C1 segment of cervical spinal cord (tissue), 14 donors: ENCODE measurements at regions not wholly inside any gene's neighbourhood (a gene's known extent, or its start where the extent isn't known, plus 50 kb on each side); places are given as distances from the start of the nearest gene placed in this dataset.

Experiments
- DNase-seq, 14 donors: peaks; one replicate each; lab custom pipeline; 2025; lab: John Stamatoyannopoulos, UW

DNA sequence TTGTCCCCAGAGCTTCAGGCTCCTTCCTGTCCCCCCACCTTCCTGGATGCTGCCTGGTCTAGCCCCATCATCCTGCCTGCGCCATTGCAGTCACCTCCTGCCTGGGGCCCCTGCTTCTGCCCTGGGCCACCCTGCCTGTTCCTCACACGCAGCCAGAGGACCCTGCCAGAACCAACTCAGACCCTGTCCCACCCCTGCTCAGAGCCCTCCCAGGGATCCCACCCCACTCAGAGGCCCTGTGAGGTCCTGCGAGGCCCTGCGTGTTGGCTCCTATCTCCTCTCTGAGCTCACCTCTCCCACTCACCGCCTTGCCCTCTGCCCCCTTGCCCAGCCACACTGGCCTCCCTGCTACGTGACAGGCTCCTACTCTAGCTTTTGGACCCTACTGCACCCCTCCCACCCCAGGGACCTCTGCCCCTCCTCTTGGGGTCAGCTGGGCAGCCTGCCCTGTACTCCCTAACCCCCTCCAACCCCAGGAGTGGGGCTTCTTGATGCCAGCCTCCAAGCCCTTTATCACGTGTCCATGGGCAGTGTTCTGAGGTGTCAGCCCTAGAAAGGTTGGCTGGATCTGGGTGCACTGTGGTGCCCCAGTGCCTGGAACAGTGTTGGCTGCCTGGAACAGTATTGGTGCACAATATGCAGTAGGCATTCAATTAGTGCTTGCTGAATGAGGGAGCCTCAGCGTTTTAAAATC, 68.3 kb downstream of the CEBPB start:
- DNase-seq = no peak

- no peak for DNase-seq
These were observed 69.3 kb downstream of the CEBPB start for GRCh38 chr20:50259705-50260478.

DNA sequence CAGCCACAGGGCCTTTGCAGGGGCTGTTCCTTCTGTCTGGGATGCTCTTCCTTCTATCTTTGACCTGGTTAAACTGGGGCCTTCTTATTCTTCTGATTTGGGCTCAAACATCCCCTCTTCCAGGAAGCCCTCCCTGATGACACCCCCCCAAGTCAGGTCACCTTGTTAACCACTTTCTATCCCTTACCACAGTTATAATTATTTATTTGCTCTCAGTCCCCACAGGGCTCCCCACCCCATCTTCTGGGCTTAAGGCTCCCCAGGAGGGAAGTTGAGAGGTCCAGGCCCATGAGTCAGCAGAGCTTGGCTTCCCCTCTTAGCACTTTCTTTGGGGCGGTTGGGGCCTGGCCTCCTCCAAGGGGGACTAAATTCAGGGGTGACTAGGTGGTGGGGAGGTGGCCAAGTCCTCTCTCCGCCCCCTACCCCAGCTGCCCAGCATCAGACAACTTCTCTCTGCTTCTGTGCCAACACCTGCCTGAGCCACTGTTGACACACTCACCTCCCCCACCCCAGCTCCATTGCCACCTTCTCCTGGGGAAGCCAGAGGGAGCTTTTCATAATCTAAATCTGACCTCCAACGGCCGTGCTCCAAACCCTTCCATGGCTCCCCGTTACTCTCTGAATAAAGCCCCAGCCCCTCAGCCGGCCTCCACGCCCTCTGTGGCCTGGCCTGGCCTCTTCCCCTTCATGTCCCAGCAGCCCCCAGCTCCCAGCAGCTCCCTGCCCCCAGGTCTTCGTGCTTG, 70.0 kb downstream of the CEBPB start:
- no peak for DNase-seq

GRCh38 chr20:50261471-50262212, 71.0 kb downstream of the CEBPB start:
- no peak for DNase-seq

GRCh38 chr20:50263831-50264230, 73.2 kb downstream of the CEBPB start:
- no peak for DNase-seq

DNA sequence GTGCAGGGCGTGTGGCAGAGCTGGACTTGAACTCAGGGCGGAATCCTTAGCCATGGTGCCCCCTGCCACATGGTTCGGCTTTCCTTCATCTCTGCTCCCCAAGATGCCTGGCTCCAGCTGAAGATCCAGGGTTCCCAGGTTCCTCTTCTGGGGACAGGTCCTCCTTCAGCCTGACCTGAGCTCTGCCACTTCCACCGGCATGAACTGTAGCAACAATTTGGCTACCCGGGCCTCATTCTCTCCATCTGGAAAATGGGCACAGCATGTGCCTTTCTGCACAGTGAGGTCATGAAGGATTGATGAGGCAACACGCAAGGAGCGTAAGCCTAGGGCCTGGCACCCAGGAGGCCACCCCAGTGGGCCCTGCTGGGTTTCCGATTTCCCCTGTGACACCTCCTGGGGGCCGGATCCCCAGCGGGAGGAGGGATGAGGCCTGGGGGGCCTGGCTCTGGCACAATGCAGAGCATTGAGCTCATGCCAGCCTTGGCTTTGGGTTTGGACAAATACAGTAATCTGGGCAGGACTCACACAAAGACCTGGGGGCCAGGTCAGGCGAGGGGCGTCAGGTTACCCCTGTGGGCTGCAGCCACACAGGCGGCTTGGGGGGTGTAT, 74.0 kb downstream of the CEBPB start:
- DNase-seq = no peak

- DNase-seq = no peak
These were observed 74.8 kb downstream of the CEBPB start for GRCh38 chr20:50265245-50265946.

GRCh38 chr20:50266293-50267040, 75.8 kb downstream of the CEBPB start:
- no peak for DNase-seq

- peak in 1 of 14 donors; percentile 20 for DNase-seq
These were observed 76.6 kb downstream of the CEBPB start for GRCh38 chr20:50267041-50267865.

GRCh38 chr20:50267866-50268219, 77.2 kb downstream of the CEBPB start:
- DNase-seq = no peak

DNA sequence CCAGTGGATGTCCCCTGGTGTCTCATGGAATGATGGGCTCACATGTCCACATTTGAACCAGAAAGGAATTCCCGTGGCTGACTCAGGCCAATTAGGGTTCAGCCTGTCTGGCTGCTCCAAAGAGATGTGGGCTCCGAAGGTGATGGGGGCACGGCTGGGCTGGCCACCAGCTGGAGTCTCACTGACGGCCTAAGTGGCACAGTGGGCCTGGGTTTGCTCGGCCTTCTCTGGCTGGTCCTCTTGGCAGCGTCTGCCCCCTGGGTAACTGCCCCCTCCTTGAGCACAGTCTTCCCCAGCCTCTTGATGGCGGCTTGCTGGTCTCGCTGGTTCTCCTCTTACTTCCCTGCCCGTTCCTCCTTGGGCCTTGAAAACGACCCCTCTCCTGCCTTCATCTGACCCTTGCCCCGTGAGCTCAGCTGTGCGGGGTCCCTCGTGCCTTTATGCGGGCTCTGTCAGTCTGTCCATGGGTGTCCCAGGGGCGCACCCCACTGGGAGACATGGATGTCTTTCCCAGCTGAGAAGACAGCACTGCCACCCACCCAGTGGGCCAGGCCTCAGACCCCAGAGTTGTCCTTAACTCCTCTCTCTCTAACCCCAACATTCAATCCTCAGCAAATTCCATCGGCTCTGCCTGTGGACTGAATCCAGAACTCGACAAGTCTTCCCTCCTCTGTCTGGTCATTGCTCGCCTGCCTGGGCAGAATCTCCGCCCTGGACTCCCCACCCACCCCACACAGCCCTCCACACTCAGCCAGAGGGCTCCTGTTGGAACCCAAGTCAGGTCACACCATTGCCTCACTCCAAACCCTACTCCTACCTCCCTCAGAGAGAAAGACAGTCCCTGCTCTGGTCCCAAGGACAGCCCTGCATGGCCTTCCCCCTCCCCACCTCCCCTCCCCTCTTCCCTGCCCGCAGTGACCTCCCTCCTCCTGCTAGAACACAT, 78.7 kb downstream of the CEBPB start:
- DNase-seq = no peak

DNA sequence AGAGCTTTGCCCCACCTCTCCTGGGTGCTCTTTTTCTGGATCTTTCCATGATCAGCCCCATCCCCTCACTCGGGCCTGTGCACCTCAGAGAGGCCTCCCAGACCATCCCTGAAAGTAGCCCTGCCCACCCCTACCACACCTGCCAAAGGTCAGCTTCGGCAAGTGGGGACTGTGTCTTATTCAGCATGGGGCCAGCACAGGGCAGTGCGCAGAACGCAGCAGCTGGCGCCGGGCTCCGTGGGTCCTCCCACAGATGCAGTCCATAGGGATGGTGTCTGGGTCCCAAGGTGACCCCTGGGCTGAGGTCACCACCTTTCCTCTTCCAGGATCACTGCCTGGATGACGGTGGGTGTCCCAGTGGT, 79.4 kb downstream of the CEBPB start:
- no peak for DNase-seq

DNA sequence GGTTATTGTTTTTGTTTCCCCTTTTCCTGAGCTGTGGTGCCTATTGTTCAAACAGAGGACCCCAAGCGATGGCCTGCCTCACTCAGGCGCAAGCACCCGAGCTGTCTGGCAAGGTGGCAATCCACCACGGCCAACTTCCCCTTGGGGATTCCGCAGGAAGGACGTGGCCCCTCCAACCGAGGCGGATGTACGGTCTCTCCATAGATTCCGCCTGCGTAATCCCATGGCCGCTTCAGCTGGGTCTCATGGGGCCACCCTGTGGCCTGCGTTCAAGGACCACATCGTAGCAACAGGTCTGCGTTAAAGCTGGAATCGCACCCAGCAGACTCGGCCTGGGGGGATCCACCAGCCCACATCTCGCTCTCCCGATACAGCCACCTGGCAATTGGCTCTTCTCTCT, 79.9 kb downstream of the CEBPB start:
- DNase-seq = peak in 5 of 14 donors; percentile 14 to 46 (median 20)

DNA sequence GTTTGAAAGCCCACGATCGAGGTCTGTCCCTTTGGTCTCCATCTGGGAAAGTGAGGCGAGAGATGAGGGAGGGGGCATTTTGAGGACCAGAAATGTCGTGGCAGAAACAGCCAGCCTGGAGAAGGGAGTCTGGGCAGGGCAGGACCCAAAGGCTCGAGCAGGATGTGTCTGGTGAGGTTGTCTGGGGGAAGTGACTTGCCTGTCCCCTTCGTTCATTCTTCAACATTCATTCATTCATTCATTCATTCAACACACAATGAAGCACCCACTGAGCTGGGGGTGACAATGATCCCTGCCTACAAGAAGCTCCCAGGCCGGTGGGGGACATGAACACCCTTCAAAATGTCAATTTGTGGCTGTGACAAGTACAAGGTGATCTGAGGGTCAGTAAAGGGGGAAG, 80.5 kb downstream of the CEBPB start:
- DNase-seq = no peak

DNA sequence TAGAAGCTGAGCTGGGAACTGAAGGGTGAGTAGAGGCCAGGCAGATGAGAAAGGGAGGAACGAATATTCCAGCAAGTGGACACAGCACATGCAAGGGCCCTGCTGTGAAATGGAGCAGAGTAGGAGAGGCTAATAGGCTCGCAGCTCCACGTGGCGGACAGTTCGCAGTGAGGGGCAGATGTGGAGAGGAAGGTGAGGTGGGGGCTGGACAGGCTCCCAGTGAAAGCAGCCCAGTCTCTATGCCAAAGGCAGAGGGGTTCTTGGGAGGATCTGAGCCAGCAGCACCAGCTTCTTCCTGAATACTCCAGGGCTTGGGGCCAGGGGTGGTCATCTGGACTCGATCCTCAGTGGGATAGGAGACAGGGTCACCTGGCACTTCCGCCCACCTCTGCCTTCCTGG, 81.0 kb downstream of the CEBPB start:
- DNase-seq = no peak

- DNase-seq = peak in 6 of 14 donors; percentile 12 to 57 (median 38)
These were observed 81.5 kb downstream of the CEBPB start for GRCh38 chr20:50272030-50272723.

DNA sequence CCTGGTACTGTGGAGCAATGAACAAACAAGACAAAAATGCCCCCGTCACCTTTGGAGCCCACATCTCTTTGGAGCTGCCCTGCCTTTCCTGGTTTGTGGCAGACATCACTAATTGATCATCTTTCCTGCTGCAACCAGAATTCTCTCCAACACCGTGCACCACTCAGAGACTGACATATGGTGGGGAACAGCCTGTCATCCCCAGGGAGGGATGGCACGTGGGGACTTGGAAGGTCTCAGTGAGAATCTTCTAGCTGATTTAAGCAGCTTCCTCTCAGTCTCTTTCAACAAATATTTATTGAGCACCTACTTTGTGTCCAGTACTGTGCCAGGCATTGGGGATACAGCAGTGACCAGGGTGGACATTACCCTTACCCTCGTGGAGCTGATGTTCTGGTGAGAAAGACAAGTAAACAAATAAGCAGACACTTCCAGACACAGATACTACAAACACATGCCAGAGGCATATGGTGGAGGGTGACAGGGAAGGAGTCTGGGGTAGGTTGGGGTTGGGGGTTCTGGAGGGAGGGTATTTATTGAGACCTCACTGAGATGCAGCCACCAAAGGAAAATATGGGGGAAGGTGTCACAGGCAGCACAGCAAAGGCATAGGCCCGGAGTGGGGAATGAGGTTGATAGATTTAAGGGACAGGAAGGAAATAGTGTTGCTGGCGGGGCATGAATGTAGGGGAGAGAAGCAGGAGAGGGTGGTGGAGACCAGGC, 82.3 kb downstream of the CEBPB start:
- DNase-seq = no peak
